HepG2 (cell line): ENCODE measurements at regions not wholly inside any gene's neighbourhood (a gene's known extent, or its start where the extent isn't known, plus 50 kb on each side); places are given as distances from the start of the nearest gene placed in this dataset.

Source experiments
- ATAC-seq: fragments of 200-7000 bp; cut with Tn5 transposase; 3 replicates; pipeline ENCODE4 v1.9.1; 2020; ENCODE audit warnings: mild to moderate bottlenecking, moderate library complexity
- BruUV-seq: library from RNA; stranded (reverse); fragments of 400-500 nt; replicated peaks from 2 replicates; lab custom pipeline; 2021; lab: Mats Ljungman, UMichigan
- CTCF ChIA-PET: fragments of 300-600 bp; formaldehyde crosslinking; extraction: SDS; loops from one replicate; lab custom pipeline; 2021; ENCODE audit warnings: low total read pairs, inconsistent platforms, low intra/inter-chr PET ratio; lab: Yijun Ruan, JAX
- POLR2A ChIA-PET: fragments of 350-600 bp; sonication (Branson Sonifier 250); formaldehyde crosslinking; loops from one replicate; lab custom pipeline; 2020; ENCODE audit warnings: antibody characterized with exemption, inconsistent platforms; lab: Yijun Ruan, JAX
- DNase-seq: peaks from one replicate; pipeline ENCODE4 v3.0.0-alpha.2; 2015; ENCODE audit warnings: low spot score
- FAIRE-seq: peaks from 3 replicates; lab custom pipeline; 2011; peaks lifted over from hg19 to GRCh38; lab: Jason Lieb, UNC
- H2AFZ ChIP-seq: one replicate; pipeline ENCODE4 v1.6.1; 2011; ENCODE audit warnings: low read length, inconsistent platforms
- H3K27ac ChIP-seq: fragments of 300-600 bp; 3 replicates; pipeline ENCODE4 v1.8.0; 2011; ENCODE audit warnings: mixed run types, mild to moderate bottlenecking, mixed read lengths, low read length, inconsistent platforms; ENCODE audit not compliant: insufficient read depth; ENCODE audit errors: extremely low read length
- H3K27me3 ChIP-seq, 2 experiments: fragments of 200-600 bp in 1 of 2; 2 replicates in 1 of 2; 3 replicates in 1 of 2; pipeline versions ENCODE4 v1.6.0 to v1.8.0; 2011; ENCODE audit warnings: low read length in 2 of 2, mild to moderate bottlenecking in 2 of 2, moderate library complexity in 2 of 2, inconsistent platforms in 1 of 2; ENCODE audit not compliant: insufficient read depth in 2 of 2, control insufficient read depth in 1 of 2
- H3K36me3 ChIP-seq, 2 experiments: fragments of 200-600 bp in 1 of 2; replicated peaks in 1 of 2; 2 replicates in 1 of 2; 3 replicates in 1 of 2; pipeline versions ENCODE4 v1.5.1 to v1.8.0; 2011; ENCODE audit warnings: low read length in 2 of 2, inconsistent platforms in 1 of 2; ENCODE audit not compliant: insufficient read depth in 2 of 2, control insufficient read depth in 1 of 2
- H3K4me1 ChIP-seq: 2 replicates; pipeline ENCODE4 v1.5.1; 2012; ENCODE audit warnings: low read length, inconsistent platforms; ENCODE audit not compliant: insufficient read depth
- H3K4me2 ChIP-seq: 2 replicates; pipeline ENCODE4 v1.6.0; 2011; ENCODE audit warnings: low read depth, low read length, inconsistent platforms
- H3K4me3 ChIP-seq, 3 experiments: fragments of 200-600 bp in 1 of 3; sonication (generic), shearing (Covaris generic) in 1 of 3; replicated peaks in 1 of 3; 2 replicates each; pipeline ENCODE4 v1.5.1; 2011 to 2016; ENCODE audit warnings: low read length in 3 of 3, inconsistent platforms in 2 of 3, low read depth in 2 of 3, mild to moderate bottlenecking in 2 of 3, control low read depth in 1 of 3, mixed read lengths in 1 of 3; ENCODE audit not compliant: insufficient read depth in 1 of 3
- H3K79me2 ChIP-seq: one replicate; pipeline ENCODE4 v1.6.1; 2011; ENCODE audit warnings: low read length, inconsistent platforms; ENCODE audit not compliant: insufficient read depth
- H3K9ac ChIP-seq: 2 replicates; pipeline ENCODE4 v1.6.0; 2011; ENCODE audit warnings: mild to moderate bottlenecking, low read depth, low read length, inconsistent platforms; ENCODE audit not compliant: insufficient read depth
- H3K9me3 ChIP-seq: 2 replicates; pipeline ENCODE4 v1.5.1; 2012; ENCODE audit warnings: mild to moderate bottlenecking, low read length
- H4K20me1 ChIP-seq: 2 replicates; pipeline ENCODE4 v1.6.0; 2011; ENCODE audit warnings: inconsistent platforms, mild to moderate bottlenecking, low read length, moderate library complexity; ENCODE audit not compliant: insufficient read depth
- ATF7-NPFF ChIP-seq: sonication (generic); formaldehyde crosslinking; IDR thresholded peaks from 2 replicates; pipeline ENCODE4 v1.8.1; 2023; ENCODE audit warnings: mild to moderate bottlenecking, low read depth, missing genetic modification reagents, moderate library complexity
- ATRX ChIP-seq: sonication (generic); formaldehyde crosslinking; IDR thresholded peaks from 2 replicates; pipeline ENCODE4 v1.4.0; 2020; ENCODE audit warnings: missing genetic modification reagents, borderline replicate concordance
- CHD4 ChIP-seq: fragments of 200-600 bp; sonication (generic); IDR thresholded peaks from 2 replicates; pipeline ENCODE4 v1.7.0; 2017; ENCODE audit warnings: mild to moderate bottlenecking, low read length, borderline replicate concordance
- CREBL2 ChIP-seq: sonication (generic); formaldehyde crosslinking; IDR thresholded peaks from 2 replicates; pipeline ENCODE4 v1.8.1; 2023; ENCODE audit warnings: missing genetic modification reagents, mild to moderate bottlenecking, borderline replicate concordance
- FOXK1 ChIP-seq: sonication (generic); formaldehyde crosslinking; IDR thresholded peaks from 2 replicates; pipeline ENCODE4 v1.4.0; 2020; ENCODE audit warnings: low read depth, missing genetic modification reagents, borderline replicate concordance
- KLF9 ChIP-seq: IDR thresholded peaks from 2 replicates; pipeline ENCODE4 v1.6.1; 2016; ENCODE audit warnings: low read depth
- ONECUT2 ChIP-seq: sonication (generic); formaldehyde crosslinking; IDR thresholded peaks from 2 replicates; pipeline ENCODE4 v1.4.0; 2020; ENCODE audit warnings: missing genetic modification reagents
- PCBP2 ChIP-seq: fragments of 200-400 bp; formaldehyde crosslinking; optimal IDR thresholded peaks from 2 replicates; pipeline ENCODE3; 2018; ENCODE audit warnings: low read length, low read depth; ENCODE audit not compliant: poor library complexity, severe bottlenecking
- U2AF2 ChIP-seq: fragments of 200-400 bp; formaldehyde crosslinking; IDR thresholded peaks from 2 replicates; pipeline ENCODE4 v1.6.1; 2017; ENCODE audit warnings: low read depth, mild to moderate bottlenecking, low read length
- ZBTB2 ChIP-seq: sonication (generic); formaldehyde crosslinking; IDR thresholded peaks from 2 replicates; pipeline ENCODE4 v1.8.0; 2022; ENCODE audit warnings: low read depth, missing genetic modification reagents
- ZNF180 ChIP-seq: sonication (generic); formaldehyde crosslinking; IDR thresholded peaks from 2 replicates; pipeline ENCODE4 v1.4.0; 2020; ENCODE audit warnings: low read depth, missing genetic modification reagents, borderline replicate concordance
- ZNF367 ChIP-seq: sonication (generic); formaldehyde crosslinking; IDR thresholded peaks from 2 replicates; pipeline ENCODE4 v1.4.0; 2020; ENCODE audit warnings: missing genetic modification reagents, borderline replicate concordance
- ZNF558 ChIP-seq: sonication (generic); formaldehyde crosslinking; IDR thresholded peaks from 2 replicates; pipeline ENCODE4 v1.9.0; 2022; ENCODE audit warnings: mild to moderate bottlenecking, missing genetic modification reagents, borderline replicate concordance
- ZNF563 ChIP-seq: sonication (generic); formaldehyde crosslinking; IDR thresholded peaks from 2 replicates; pipeline ENCODE4 v1.8.0; 2022; ENCODE audit warnings: mild to moderate bottlenecking, moderate library complexity, missing genetic modification reagents
- ZNF564 ChIP-seq: sonication (generic); formaldehyde crosslinking; IDR thresholded peaks from 2 replicates; pipeline ENCODE4 v1.8.1; 2023; ENCODE audit warnings: mild to moderate bottlenecking, missing genetic modification reagents
- ZNF781 ChIP-seq: sonication (generic); formaldehyde crosslinking; IDR thresholded peaks from 2 replicates; pipeline ENCODE4 v1.5.1; 2020; ENCODE audit warnings: borderline replicate concordance, mild to moderate bottlenecking, missing genetic modification reagents; ENCODE audit errors: not compliant biosample characterization
- ZNF782 ChIP-seq: sonication (generic); formaldehyde crosslinking; IDR thresholded peaks from 2 replicates; pipeline ENCODE4 v1.4.0; 2020; ENCODE audit warnings: missing genetic modification reagents, mild to moderate bottlenecking, borderline replicate concordance
- WGBS: methylation state at CpG from one replicate; pipeline ENCODE4 v1.1.6; 2017; ENCODE audit warnings: low lambda C conversion rate; 5-methylcytosine and 5-hydroxymethylcytosine counted together
- in situ Hi-C: cut with HindIII; loops from 2 replicates; pipeline ENCODE4 v1.10.0; 2017; ENCODE audit warnings: low pct_unique_long_range_greater_than_20kb; ENCODE audit not compliant: extremely low pct_ligation_motif_present
- intact Hi-C: fragments of 100-400 bp; cut with micrococcal nuclease; formaldehyde crosslinking; loops from one replicate; pipeline ENCODE4 v1.10.0; 2022; ENCODE audit not compliant: unreplicated experiment
- TF ChIP-seq, protein P1 (sequence below): sonication (generic); formaldehyde crosslinking; IDR thresholded peaks from 2 replicates; pipeline ENCODE4 v1.8.0; 2023; ENCODE audit warnings: mild to moderate bottlenecking, missing genetic modification reagents
- TF ChIP-seq, protein P2 (sequence below), 2 experiments: sonication (generic) in 1 of 2; formaldehyde crosslinking in 1 of 2; IDR thresholded peaks; 2 replicates each; pipeline versions ENCODE4 v1.4.0 to v1.6.1; 2016 to 2020; ENCODE audit warnings: borderline replicate concordance in 1 of 2, low read depth in 1 of 2, mild to moderate bottlenecking in 1 of 2, missing genetic modification reagents in 1 of 2

GRCh38 chr1:98410082-98410481 is 251.4 kb upstream of the SNX7 start:
- intact Hi-C loops (no loop called here), in situ Hi-C loops (no loop called here)
- no peaks in the 10 kb centered on the region for H3K36me3 ChIP-seq
- H3K27ac ChIP-seq: no peak overlapping the region
- H3K79me2 ChIP-seq: no peaks in the 10 kb centered on the region
- no peak overlapping the region for H3K4me3 ChIP-seq
- no TSS peak for BruUV-seq
- FAIRE-seq: no peak
- no peak overlapping the region for H3K9ac ChIP-seq
- DNase-seq: no peak
- H3K27me3 ChIP-seq: no peaks in the 10 kb centered on the region
- TF ChIP-seq U2AF2: no peak
- no peak for TF ChIP-seq ZNF564 (CRISPR knock-in tag)
- TF ChIP-seq FOXK1 (CRISPR knock-in tag): no peak
- TF ChIP-seq ZNF180 (CRISPR knock-in tag): no peak
- TF ChIP-seq CREBL2: no peak
- no peak for TF ChIP-seq ZNF563 (CRISPR knock-in tag)
- TF ChIP-seq ZBTB2 (CRISPR knock-in tag): no peak
- no peak for TF ChIP-seq ATRX (CRISPR knock-in tag)
- no peak for TF ChIP-seq ATF7-NPFF (CRISPR knock-in tag)
- TF ChIP-seq KLF9: no peak
- no peak for TF ChIP-seq PCBP2
- no peak for TF ChIP-seq ZNF367
- TF ChIP-seq ZNF782 (CRISPR knock-in tag): no peak
- TF ChIP-seq ONECUT2 (CRISPR knock-in tag): no peak
- no peak for TF ChIP-seq ZNF781 (CRISPR knock-in tag)
- TF ChIP-seq, protein P1, sequence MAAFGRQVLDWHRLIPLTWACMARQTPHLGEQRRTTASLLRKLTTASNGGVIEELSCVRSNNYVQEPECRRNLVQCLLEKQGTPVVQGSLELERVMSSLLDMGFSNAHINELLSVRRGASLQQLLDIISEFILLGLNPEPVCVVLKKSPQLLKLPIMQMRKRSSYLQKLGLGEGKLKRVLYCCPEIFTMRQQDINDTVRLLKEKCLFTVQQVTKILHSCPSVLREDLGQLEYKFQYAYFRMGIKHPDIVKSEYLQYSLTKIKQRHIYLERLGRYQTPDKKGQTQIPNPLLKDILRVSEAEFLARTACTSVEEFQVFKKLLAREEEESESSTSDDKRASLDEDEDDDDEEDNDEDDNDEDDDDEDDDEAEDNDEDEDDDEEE (CRISPR knock-in tag): no peak
- TF ChIP-seq, protein P2, sequence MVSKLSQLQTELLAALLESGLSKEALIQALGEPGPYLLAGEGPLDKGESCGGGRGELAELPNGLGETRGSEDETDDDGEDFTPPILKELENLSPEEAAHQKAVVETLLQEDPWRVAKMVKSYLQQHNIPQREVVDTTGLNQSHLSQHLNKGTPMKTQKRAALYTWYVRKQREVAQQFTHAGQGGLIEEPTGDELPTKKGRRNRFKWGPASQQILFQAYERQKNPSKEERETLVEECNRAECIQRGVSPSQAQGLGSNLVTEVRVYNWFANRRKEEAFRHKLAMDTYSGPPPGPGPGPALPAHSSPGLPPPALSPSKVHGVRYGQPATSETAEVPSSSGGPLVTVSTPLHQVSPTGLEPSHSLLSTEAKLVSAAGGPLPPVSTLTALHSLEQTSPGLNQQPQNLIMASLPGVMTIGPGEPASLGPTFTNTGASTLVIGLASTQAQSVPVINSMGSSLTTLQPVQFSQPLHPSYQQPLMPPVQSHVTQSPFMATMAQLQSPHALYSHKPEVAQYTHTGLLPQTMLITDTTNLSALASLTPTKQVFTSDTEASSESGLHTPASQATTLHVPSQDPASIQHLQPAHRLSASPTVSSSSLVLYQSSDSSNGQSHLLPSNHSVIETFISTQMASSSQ (IDR thresholded peaks at IDR 0.05; ENCODE audit: low read depth): no peak
- TF ChIP-seq, protein P2 (CRISPR knock-in tag; IDR thresholded peaks at IDR 0.05; ENCODE audit: borderline replicate concordance): no peak
- no peak for TF ChIP-seq CHD4
- TF ChIP-seq ZNF558 (CRISPR knock-in tag): no peak
- 0% methylated on average over 1 of the region's 1 CpG for WGBS
- ChIA-PET POLR2A (no interaction called here), CTCF (no interaction called here)
- peaks cover 9% of the 10 kb centered on the region; the same call in 1 of the 2 replicates for H3K9me3 ChIP-seq
- ATAC-seq: no peak
- no peaks in the 10 kb centered on the region for H4K20me1 ChIP-seq
- H3K4me1 ChIP-seq: no peaks in the 10 kb centered on the region
- no peak overlapping the region for H2AFZ ChIP-seq
- H3K4me2 ChIP-seq: no peak overlapping the region
